ENCODE measurements at regions not wholly inside any gene's neighbourhood (a gene's known extent, or its start where the extent isn't known, plus 50 kb on each side); places are given as distances from the start of the nearest gene placed in this dataset.
A peak's percentile ranks its signal among the peaks of the same experiment; 100 is the strongest.

DNA sequence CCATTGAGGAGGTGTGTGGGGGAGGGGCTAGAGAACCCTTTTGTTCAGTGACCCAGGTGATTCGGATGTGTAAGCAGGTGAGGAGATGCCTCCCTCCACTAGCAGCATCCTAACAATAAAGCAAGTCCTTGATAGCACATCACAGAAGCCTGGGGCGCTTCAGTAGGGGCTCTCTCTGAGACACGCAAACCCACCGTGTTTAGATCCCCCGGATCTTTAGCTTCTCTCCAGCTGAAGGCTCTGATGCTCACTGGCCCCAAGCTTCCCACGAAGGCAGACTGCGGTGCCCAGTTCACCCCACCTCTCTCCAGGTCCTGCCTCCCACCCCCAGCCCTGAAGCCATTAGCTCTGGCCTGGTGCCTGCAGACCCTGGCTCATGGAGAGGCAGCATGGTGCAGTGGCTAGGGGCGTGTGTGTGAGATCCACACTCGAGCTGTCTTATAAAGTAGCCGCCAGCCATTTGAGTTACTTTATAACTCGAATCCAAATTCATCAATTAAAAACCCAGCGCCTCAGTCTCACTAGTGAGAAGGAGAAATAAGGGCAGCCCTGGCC is 204.7 kb upstream of the TNRC6C start:
- no peak overlapping the region for H3K27ac Mint-ChIP-seq
- DNase-seq (peak in 1 of 10 donors; percentile 18), ATAC-seq (no peak)
- H3K36me3 Mint-ChIP-seq, result no peaks in the 10 kb centered on the region
- H3K9me3 Mint-ChIP-seq, result no peaks in the 10 kb centered on the region
- H3K4me1 Mint-ChIP-seq, result no peaks in the 10 kb centered on the region
- POLR2A ChIA-PET, result interaction anchor here (1.2 kb wide), 1 partner anchor 204 kb away, joined by 3 read pairs; no protein-coding TSS in a partner anchor
- H3K27me3 Mint-ChIP-seq, result no peaks in the 10 kb centered on the region
- H3K4me3 Mint-ChIP-seq, result no peak overlapping the region

DNA sequence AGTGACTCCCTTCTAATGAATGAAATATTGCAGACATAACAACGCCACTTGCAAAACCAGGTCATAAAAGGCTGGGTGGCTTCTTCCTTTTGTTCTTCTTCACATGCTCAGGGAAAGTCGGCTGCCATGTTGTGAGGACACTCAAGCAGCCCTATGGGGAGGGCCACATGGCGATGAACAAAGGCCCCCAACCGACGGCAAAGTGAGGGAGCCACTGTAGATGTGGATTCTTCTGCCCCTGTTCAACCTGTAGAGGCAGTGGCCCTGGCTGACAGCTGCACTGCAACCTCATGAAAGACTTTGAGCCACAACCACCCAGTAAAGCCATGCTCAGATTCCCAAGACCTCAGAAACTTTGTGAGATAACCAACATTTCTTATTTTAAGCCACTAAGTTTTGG is 203.5 kb upstream of the TNRC6C start:
- Mint-ChIP-seq H3K4me1 (no peaks in the 10 kb centered on the region), H3K36me3 (no peaks in the 10 kb centered on the region), H3K27me3 (no peaks in the 10 kb centered on the region), H3K9me3 (no peaks in the 10 kb centered on the region), H3K27ac (peak overlapping the region in 1 of 10 donors; percentile 38), H3K4me3 (no peak overlapping the region)
- ATAC-seq (no peak), DNase-seq (peak in 1 of 10 donors; percentile 31)
- POLR2A ChIA-PET, result no interaction called here

DNA sequence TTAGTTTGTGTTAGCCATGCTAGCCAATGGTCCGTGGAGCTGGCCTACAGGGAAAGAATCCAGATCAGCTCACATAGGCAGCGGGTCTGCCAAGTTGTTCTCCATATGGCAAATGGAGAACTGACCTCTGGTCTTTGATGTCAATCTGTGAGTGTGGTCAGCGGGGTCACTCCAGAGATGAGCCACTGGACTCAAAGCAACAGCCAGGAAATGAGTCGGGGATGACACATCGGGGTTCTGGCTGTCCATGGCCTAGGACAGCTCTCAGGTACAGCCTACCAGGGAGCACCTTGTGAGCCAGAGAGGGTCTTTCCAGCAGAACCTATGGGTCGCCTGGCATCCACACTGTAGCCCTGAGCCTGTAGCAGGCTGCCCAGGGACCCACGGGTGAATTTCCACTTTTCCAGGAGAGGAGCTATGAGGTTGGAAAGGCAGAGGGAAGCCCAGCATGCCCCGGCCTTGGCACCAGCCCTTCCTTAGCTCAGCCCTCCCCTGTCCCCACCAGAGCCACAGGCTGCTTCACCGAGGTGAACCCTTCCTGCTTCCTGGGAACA is 203.0 kb upstream of the TNRC6C start:
- no peaks in the 10 kb centered on the region for H3K36me3 Mint-ChIP-seq
- H3K27me3 Mint-ChIP-seq, result no peaks in the 10 kb centered on the region
- no peak overlapping the region for H3K4me3 Mint-ChIP-seq
- H3K27ac Mint-ChIP-seq, result no peak overlapping the region
- H3K9me3 Mint-ChIP-seq, result no peaks in the 10 kb centered on the region
- POLR2A ChIA-PET, result no interaction called here
- no peaks in the 10 kb centered on the region for H3K4me1 Mint-ChIP-seq
- ATAC-seq, result no peak
- peak in 1 of 10 donors; percentile 24 for DNase-seq

DNA sequence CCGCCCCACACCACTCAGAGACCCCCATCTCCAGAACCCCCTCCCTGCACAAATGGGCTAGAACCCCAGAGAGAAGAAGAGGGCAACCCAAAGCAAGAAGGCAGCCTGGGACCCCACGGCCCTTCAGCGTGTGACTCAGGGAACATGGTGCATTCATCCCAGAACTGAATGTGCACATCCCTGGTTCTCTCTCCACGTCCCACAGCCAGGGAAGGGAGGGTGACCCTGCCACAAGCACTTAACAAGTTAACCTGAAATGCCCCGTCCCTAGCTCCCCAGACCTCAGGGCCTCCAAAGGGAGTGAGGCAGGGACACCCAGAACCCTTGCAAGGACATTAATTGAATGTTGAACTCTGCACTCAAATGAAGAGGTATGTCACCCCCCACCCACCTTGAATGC is 202.5 kb upstream of the TNRC6C start:
- Mint-ChIP-seq H3K4me3 (no peak overlapping the region), H3K9me3 (no peaks in the 10 kb centered on the region), H3K27ac (no peak overlapping the region), H3K27me3 (no peaks in the 10 kb centered on the region), H3K36me3 (no peaks in the 10 kb centered on the region), H3K4me1 (no peaks in the 10 kb centered on the region)
- DNase-seq (peak in 1 of 10 donors; percentile 21), ATAC-seq (no peak)
- POLR2A ChIA-PET, result no interaction called here

DNA sequence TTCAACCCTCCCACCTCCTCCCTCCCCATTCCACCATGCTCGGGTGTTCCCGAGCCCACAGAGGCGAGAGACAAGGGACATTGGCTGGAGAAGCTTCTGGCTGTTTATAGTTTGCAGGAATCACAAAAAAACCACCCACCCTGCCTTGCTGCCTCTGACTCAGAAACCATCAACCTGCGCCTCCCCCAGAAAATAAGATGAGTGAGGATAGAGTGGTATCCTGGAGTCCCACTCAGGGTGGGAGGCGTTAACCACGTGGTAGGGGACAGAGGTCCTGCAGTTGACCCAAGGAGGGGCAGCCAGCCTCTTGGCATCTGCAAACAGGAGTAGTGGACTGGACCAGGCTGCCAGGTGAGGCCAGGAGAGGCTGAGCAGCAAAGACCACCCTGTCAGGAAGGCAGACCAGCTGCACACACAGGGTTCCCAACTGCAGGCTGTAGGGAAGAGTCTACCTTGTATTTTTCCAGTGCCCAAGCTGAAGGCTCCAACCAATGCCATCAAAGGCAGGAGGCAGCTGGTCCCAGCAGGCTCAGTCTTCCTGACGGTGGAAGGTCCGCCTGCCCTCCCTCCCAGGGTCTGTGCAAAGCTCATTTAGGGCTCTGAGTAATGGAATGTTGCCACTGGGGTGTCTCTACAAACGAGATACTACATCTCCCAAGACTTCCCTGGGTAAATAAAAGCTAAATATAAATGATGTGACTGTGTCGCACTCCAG is 201.5 kb upstream of the TNRC6C start:
- ATAC-seq (no peak), DNase-seq (peak in 1 of 10 donors; percentile 22)
- POLR2A ChIA-PET, result no interaction called here
- Mint-ChIP-seq H3K4me1 (no peaks in the 10 kb centered on the region), H3K27me3 (no peaks in the 10 kb centered on the region), H3K36me3 (no peaks in the 10 kb centered on the region), H3K27ac (no peak overlapping the region), H3K4me3 (no peak overlapping the region), H3K9me3 (no peaks in the 10 kb centered on the region)

DNA sequence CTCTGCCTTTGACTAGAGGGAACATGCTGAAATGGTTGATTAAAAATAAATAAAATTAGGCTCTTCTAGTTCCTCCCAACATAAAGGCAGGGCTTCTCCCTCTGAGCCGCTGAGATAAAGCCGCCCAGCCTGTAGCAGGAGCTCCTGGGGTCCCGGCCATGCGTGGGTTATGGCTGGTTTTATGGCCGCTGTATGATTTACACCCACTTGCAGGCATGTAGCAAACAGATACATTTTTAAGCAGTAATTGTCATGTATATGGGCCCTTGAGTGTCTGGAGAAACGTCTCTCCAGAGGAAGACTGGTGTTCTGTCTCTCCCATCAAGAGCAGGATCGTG is 201.0 kb upstream of the TNRC6C start:
- ATAC-seq, result no peak
- Mint-ChIP-seq H3K4me1 (no peaks in the 10 kb centered on the region), H3K4me3 (no peak overlapping the region), H3K27ac (no peak overlapping the region), H3K36me3 (no peaks in the 10 kb centered on the region), H3K9me3 (no peaks in the 10 kb centered on the region), H3K27me3 (no peaks in the 10 kb centered on the region)
- no peak for DNase-seq
- POLR2A ChIA-PET, result no interaction called here

DNA sequence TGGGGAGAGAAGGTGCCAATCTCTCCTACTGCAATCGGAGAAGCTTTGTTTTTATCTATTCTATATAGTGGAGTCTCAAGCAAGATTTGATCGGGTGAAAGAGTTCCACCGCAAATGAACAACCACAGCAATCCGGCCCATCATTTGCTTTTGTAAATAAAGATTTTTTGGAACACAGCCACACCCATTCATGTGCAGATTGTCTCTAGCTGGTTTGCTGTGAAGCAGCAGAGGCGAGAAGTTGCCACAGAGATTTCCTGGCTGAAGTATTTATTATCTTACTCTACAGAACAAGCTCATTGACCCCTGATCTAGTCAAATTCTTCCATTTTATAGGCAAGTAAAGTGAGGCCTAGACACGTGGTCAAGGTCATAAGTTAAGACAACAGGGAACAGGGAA is 195.5 kb upstream of the TNRC6C start:
- POLR2A ChIA-PET, result interaction anchor here (1.9 kb wide), 1 partner anchor 195 kb away, joined by 8 read pairs; the partner anchor contains the start of gene TNRC6C

DNA sequence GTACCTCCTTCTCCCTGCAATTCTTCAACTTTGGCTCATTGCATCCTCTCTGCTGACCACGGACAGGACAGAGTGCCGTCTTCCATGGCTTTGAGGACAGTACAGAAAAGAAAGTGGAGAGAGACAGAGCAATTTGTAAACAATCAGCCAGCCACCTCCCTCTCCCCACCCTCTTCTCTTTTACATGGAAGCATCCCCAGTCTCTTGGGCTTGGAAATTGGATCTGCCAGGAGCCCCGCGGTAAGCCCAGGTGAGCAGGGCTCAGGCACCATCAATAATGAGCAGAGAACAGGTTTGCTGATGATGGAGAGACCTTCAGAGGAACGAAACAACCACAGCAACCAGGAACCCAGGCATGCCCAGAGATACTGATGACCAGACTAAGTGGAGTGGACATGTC is 194.9 kb upstream of the TNRC6C start:
- ATAC-seq, result no peak
- H3K27me3 Mint-ChIP-seq, result peaks cover 0 to 3% (median 0%) of the 10 kb centered on the region in 5 donors
- no peaks in the 10 kb centered on the region for H3K36me3 Mint-ChIP-seq
- POLR2A ChIA-PET, result interaction anchor here (1.9 kb wide), 1 partner anchor 194 kb away, joined by 8 read pairs; the partner anchor contains the start of gene TNRC6C
- H3K27ac Mint-ChIP-seq, result peak overlapping the region in 1 of 10 donors; percentile 48
- no peaks in the 10 kb centered on the region for H3K9me3 Mint-ChIP-seq
- H3K4me3 Mint-ChIP-seq, result no peak overlapping the region
- peak in 1 of 10 donors; percentile 13 for DNase-seq
- H3K4me1 Mint-ChIP-seq, result peaks cover 0 to 1% (median 0%) of the 10 kb centered on the region in 4 donors

More for the DNA sequence above, 195.5 kb upstream of the TNRC6C start:
- H3K4me3 Mint-ChIP-seq, result no peak overlapping the region
- H3K27me3 Mint-ChIP-seq, result peaks cover 0 to 3% (median 0%) of the 10 kb centered on the region in 5 donors
- no peaks in the 10 kb centered on the region for H3K36me3 Mint-ChIP-seq
- no peaks in the 10 kb centered on the region for H3K9me3 Mint-ChIP-seq
- no peak overlapping the region for H3K27ac Mint-ChIP-seq
- DNase-seq (no peak), ATAC-seq (no peak)
- peaks cover 0 to 1% (median 0%) of the 10 kb centered on the region in 4 donors for H3K4me1 Mint-ChIP-seq

DNA sequence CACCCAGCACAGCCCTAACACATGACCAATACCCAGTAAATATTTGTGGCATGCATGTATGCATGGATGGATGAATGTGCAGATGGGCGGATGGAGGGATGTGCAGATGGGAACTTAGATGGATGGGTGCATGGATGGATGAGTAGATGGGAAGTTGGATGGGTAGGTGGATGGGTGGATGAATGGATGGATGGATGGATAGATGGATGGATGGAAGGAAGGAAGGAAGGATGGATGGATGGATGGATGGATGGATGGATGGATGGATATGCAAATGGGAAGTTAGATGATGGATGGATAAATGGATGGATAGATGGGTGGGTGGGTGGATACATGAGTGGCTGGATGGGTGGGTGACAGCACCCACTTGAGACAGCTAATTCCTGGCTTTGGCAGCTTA is 193.2 kb upstream of the TNRC6C start:
- H3K4me3 Mint-ChIP-seq, result no peak overlapping the region
- H3K27me3 Mint-ChIP-seq, result peaks cover 0 to 3% (median 0%) of the 10 kb centered on the region in 5 donors
- peak overlapping the region in 2 of 10 donors; percentile 1 to 56 for H3K27ac Mint-ChIP-seq
- no peaks in the 10 kb centered on the region for H3K36me3 Mint-ChIP-seq
- POLR2A ChIA-PET, result interaction anchor here (0.6 kb wide), 1 partner anchor 597 kb away, joined by 3 read pairs; no protein-coding TSS in a partner anchor
- no peaks in the 10 kb centered on the region for H3K9me3 Mint-ChIP-seq
- peaks cover 0 to 1% (median 0%) of the 10 kb centered on the region in 4 donors for H3K4me1 Mint-ChIP-seq
- DNase-seq (no peak), ATAC-seq (no peak)

DNA sequence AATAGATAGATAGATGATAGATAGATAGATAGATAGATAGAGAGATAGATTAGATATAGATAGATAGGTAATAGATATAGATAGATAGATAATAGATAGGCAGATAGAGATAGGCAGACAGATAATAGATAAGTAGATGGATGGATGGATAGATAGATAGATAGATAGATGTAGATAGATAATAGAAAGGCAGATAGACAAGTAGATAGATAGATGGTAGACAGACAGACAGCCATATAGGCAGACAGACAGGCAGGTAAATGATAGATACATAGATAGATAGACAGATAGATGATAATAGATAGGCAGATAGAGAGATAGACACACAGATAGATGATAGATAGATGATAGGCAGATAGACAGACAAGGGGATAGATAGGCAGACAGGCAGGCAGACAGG is 191.4 kb upstream of the TNRC6C start:
- Mint-ChIP-seq H3K4me1 (peaks cover 0 to 2% (median 1%) of the 10 kb centered on the region in 4 donors), H3K36me3 (no peaks in the 10 kb centered on the region), H3K4me3 (no peak overlapping the region), H3K9me3 (no peaks in the 10 kb centered on the region), H3K27me3 (peaks cover 0 to 3% (median 0%) of the 10 kb centered on the region in 5 donors), H3K27ac (no peak overlapping the region)
- DNase-seq, result no peak
- ATAC-seq, result no peak
- POLR2A ChIA-PET, result no interaction called here

DNA sequence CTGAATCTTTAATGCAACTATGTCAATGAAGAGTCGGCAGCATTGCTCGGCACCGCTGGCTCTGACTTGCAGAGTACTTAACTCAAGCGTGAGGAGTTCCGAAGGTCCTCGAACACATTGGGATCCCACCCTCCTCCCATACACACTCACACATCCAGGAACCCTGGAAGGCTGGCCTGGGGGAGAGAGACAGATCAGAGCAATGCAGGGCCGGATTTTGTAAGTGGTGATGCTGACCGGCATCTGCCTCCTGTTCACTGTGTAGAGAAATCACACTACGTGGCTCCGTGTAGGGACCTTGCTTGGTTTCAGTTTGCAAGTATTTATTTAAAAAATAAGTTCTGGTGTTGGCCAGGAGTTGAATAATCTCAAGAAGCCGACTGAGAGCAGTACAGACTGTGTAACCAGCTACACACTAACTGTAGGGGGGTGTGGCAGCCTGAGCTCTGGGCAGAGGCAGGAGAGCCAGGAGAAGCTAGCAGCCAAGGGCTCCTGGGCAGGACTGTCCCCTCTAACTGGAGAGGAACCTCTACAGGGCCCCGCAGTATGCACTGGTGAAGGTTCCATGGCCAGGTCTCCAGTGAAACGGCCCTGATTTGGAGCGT is 190.2 kb upstream of the TNRC6C start:
- peaks cover 0 to 3% (median 0%) of the 10 kb centered on the region in 5 donors for H3K27me3 Mint-ChIP-seq
- ATAC-seq, result no peak
- H3K27ac Mint-ChIP-seq, result peak overlapping the region in 3 of 10 donors; percentile 24 to 43 (median 40)
- H3K4me3 Mint-ChIP-seq, result no peak overlapping the region
- peaks cover 12 to 14% (median 13%) of the 10 kb centered on the region in 4 donors for H3K4me1 Mint-ChIP-seq
- POLR2A ChIA-PET, result interaction anchor here (1.2 kb wide), 1 partner anchor 190 kb away, joined by 8 read pairs; the partner anchor contains the start of gene TNRC6C
- no peaks in the 10 kb centered on the region for H3K36me3 Mint-ChIP-seq
- peak in 1 of 10 donors; percentile 58 for DNase-seq
- no peaks in the 10 kb centered on the region for H3K9me3 Mint-ChIP-seq

DNA sequence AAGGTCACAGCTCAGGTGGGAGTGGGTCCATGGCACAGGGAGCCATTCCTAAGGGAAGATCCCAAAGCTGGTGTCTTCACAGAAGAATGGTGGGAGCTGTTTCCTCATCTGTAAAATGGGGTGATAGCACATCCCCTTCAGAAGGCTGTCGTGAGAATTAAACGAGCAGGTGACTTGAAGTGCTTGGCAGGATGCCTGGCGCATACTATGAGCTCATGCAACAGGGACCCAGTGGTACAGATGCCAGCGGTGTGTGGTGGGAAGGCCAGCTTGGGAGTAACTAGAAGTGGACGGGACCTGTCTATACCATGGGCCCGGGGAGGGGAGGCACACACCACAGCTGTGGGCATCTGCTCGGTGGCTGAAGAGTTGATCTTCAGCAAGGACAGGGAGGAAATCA is 189.3 kb upstream of the TNRC6C start:
- Mint-ChIP-seq H3K36me3 (no peaks in the 10 kb centered on the region), H3K9me3 (peaks cover 0 to 1% (median 0%) of the 10 kb centered on the region in 9 donors), H3K4me1 (peaks cover 12 to 17% (median 13%) of the 10 kb centered on the region in 4 donors), H3K4me3 (no peak overlapping the region), H3K27me3 (peaks cover 0 to 3% (median 0%) of the 10 kb centered on the region in 5 donors), H3K27ac (no peak overlapping the region)
- POLR2A ChIA-PET, result interaction anchor here (0.9 to 1.2 kb wide), 2 partner anchors 189 to 259 kb away, joined by 3 to 8 read pairs; partner anchors contain the start of gene TNRC6C
- peak in 1 of 10 donors; percentile 63 for DNase-seq
- no peak for ATAC-seq

DNA sequence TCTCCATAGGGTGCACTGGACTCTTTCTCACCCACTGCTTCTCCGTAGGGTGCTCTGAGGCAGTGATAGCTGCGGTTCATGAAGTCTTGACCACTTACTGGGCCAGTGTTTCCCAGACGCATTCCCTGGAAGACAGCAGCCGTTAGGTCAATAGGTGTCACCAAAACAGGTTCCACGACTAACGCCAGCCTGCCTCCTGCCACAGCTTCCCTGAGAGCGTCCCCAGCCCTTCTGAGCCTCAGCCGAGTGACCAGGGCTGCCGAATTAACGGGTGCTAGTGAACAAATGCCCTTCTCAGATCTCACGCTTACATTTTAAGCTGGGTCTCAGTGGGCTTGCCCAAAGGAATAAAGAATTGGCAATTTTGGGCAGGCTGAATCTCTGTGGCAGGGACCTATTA is 188.7 kb upstream of the TNRC6C start:
- Mint-ChIP-seq H3K4me1 (peaks cover 12 to 17% (median 13%) of the 10 kb centered on the region in 4 donors), H3K36me3 (no peaks in the 10 kb centered on the region), H3K27me3 (peaks cover 0 to 3% (median 0%) of the 10 kb centered on the region in 5 donors), H3K9me3 (peaks cover 0 to 1% (median 0%) of the 10 kb centered on the region in 9 donors), H3K27ac (no peak overlapping the region), H3K4me3 (no peak overlapping the region)
- peak in 1 of 10 donors; percentile 10 for DNase-seq
- POLR2A ChIA-PET, result interaction anchor here (0.9 to 1.2 kb wide), 2 partner anchors 188 to 259 kb away, joined by 3 to 8 read pairs; partner anchors contain the start of gene TNRC6C
- ATAC-seq, result no peak

Data from naive thymus-derived CD8-positive, alpha-beta T cell (primary cell).